Pancreas (tissue), 10 donors: ENCODE measurements at regions not wholly inside any gene's neighbourhood (a gene's known extent, or its start where the extent isn't known, plus 50 kb on each side); places are given as distances from the start of the nearest gene placed in this dataset.

Source experiments
- ATAC-seq, 4 donors: fragments of 200-7000 bp; cut with Tn5 transposase; one replicate each; pipeline versions ENCODE4 v1.8.0 to v1.9.1; 2020; ENCODE audit warnings: mild to moderate bottlenecking in 4 of 4, moderate library complexity in 4 of 4
- DNase-seq, 6 donors: peaks; one replicate each; pipeline ENCODE4 v3.0.0-alpha.2; 2020
- FAIRE-seq: peaks from 2 replicates; lab custom pipeline; 2012; peaks lifted over from hg19 to GRCh38; lab: Jason Lieb, UNC
- H3K27ac ChIP-seq, 4 donors: fragments of 200-600 bp; sonication (generic); 1 replicate in 3 of 4; 2 replicates in 1 of 4; pipeline versions ENCODE4 v1.5.0 to v1.8.0; 2020
- H3K27me3 ChIP-seq, 4 donors: fragments of 200-600 bp; one replicate each; pipeline ENCODE4 v1.8.0; 2021
- H3K36me3 ChIP-seq, 3 donors: fragments of 200-600 bp; sonication (generic) in 1 of 3; one replicate each; pipeline versions ENCODE4 v1.5.0 to v1.8.0; 2020 to 2021
- H3K4me1 ChIP-seq, 3 donors: fragments of 200-600 bp; one replicate each; pipeline ENCODE4 v1.8.0; 2021
- H3K4me3 ChIP-seq, 4 donors: fragments of 200-600 bp; sonication (generic) in 2 of 4; one replicate each; pipeline versions ENCODE4 v1.5.0 to v1.8.0; 2020 to 2021
- H3K9me3 ChIP-seq, 4 donors: fragments of 200-600 bp; one replicate each; pipeline ENCODE4 v1.8.0; 2021
- WGBS, 2 donors: extraction: QIAGEN DNeasy Blood & Tissue Kit; methylation state at CpG; one replicate each; pipeline ENCODE4 v1.1.7; 2013; 5-methylcytosine and 5-hydroxymethylcytosine counted together
- intact Hi-C, 3 donors: fragments of 100-400 bp; cut with DNase I; formaldehyde crosslinking; loops; one replicate each; pipeline versions ENCODE4 v1.11.1 to v1.14.2; 2022
- TF ChIP-seq, protein P1 (sequence below), 4 donors: fragments of 200-600 bp; sonication (generic) in 3 of 4; IDR thresholded peaks; one replicate each; pipeline versions ENCODE4 v1.5.0 to v1.8.0; 2021; ENCODE audit warnings: antibody characterized with exemption in 4 of 4
- donor health status: healthy with polysubstance abuse.
- donor health status: DM: no; HTN: no; CAD: no; lungs with moderate emphysema.
- donor health status: DM: no; HTN: no; CAD: no.
- donor health status: control.
- donor health status: control.
- donor health status: Bipolar disorder and iron deficiency.
- donor health status: DM: yes; HTN: yes; CAD: no.
- donor health status: DM: no; HTN: no; CAD: no.
- donor health status: DM: no; HTN: no; CAD: no.
- donor health status: DM: yes; HTN: yes; CAD: no.

DNA sequence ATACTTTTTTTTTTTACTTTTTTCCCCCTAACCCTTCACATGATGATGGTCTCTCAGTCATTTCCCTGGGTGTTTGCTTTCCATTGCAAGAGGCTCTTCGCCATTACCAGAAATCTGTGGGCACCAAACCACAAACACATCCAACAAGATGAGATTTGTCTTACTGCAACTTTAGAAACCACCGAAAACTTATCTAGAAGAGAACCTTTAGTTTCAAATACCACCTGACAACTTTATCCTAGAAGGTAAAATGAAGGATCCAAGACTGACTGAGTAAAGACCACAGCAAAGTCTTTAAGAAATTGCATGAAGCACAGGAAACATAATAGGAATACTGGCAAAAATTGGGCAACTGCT, 363.3 kb upstream of the MBL2 start:
- H3K9me3 ChIP-seq = no peaks in the 10 kb centered on the region
- H3K36me3 ChIP-seq = no peaks in the 10 kb centered on the region
- FAIRE-seq (no peak), ATAC-seq (no peak), DNase-seq (no peak)
- no peak overlapping the region for H3K4me3 ChIP-seq
- no peaks in the 10 kb centered on the region for H3K4me1 ChIP-seq
- H3K27me3 ChIP-seq = no peaks in the 10 kb centered on the region
- WGBS, 2 donors = 83 to 87% methylated on average over 2 of the region's 2 CpGs
- TF ChIP-seq, protein P1, sequence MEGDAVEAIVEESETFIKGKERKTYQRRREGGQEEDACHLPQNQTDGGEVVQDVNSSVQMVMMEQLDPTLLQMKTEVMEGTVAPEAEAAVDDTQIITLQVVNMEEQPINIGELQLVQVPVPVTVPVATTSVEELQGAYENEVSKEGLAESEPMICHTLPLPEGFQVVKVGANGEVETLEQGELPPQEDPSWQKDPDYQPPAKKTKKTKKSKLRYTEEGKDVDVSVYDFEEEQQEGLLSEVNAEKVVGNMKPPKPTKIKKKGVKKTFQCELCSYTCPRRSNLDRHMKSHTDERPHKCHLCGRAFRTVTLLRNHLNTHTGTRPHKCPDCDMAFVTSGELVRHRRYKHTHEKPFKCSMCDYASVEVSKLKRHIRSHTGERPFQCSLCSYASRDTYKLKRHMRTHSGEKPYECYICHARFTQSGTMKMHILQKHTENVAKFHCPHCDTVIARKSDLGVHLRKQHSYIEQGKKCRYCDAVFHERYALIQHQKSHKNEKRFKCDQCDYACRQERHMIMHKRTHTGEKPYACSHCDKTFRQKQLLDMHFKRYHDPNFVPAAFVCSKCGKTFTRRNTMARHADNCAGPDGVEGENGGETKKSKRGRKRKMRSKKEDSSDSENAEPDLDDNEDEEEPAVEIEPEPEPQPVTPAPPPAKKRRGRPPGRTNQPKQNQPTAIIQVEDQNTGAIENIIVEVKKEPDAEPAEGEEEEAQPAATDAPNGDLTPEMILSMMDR (IDR thresholded peaks at IDR 0.05) = no peak
- H3K27ac ChIP-seq = no peak overlapping the region
- intact Hi-C loops = no loop called here

DNA sequence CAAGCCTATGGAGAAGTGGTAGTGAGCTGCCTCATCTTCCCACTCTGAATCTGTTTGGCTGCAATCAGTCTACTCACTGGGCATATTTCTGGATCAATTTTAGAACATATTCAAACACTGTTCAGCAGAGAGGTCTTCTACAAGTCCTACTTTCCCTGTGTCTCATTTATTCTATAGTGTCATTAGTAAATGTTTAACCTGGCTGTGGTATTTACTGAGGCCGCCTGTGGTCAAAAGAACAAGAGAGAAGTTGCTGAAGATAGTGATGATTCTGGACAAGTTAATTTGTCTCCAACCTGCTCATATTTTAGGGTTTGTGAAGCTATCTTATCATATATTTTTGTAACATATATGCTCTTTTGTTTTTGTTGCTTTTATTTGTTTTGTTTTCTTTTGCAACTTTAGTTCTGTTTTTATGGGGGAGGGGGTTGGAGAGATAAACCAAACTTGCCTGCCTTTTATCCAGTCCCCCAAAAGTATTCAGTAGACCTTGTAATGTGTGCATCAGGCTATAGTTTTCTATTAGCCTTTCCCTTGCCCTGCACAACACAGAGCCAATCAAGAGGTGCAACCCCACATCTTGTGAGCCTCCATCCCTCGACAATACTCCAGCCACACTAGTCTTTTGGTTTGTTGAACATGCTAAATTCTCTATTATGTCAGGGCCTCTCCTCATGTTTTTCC, 362.8 kb upstream of the MBL2 start:
- ATAC-seq (peak in 1 of 4 donors; percentile 58), FAIRE-seq (no peak), DNase-seq (no peak)
- Histone ChIP-seq H3K9me3 (no peaks in the 10 kb centered on the region), H3K4me1 (no peaks in the 10 kb centered on the region), H3K4me3 (no peak overlapping the region), H3K27ac (no peak overlapping the region), H3K27me3 (no peaks in the 10 kb centered on the region), H3K36me3 (no peaks in the 10 kb centered on the region)
- TF ChIP-seq, protein P1 (IDR thresholded peaks at IDR 0.05) = no peak
- intact Hi-C loops = no loop called here
- WGBS, 2 donors = 64 to 65% methylated on average over 2 of the region's 2 CpGs

DNA sequence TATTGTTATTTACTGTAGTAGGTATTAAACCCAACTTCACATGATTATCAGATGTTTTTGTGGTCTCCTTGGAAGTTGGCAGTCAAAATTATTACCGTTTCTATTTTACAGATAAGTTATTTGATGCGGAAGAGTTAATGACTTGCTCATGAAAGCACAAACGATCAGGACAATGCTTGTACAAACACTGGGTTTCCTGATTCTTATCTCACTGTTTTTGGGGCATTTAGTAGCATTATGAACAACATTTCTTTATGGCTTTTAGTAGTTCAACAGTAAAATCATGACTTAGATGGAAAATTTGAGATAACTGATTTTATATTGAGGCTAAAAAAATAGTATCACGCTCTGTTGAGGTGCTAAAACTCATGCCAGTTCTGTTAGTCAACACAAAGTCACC, 361.5 kb upstream of the MBL2 start:
- ATAC-seq (no peak), DNase-seq (no peak), FAIRE-seq (no peak)
- no peaks in the 10 kb centered on the region for H3K4me1 ChIP-seq
- no peak overlapping the region for H3K27ac ChIP-seq
- intact Hi-C loops = no loop called here
- TF ChIP-seq, protein P1 (IDR thresholded peaks at IDR 0.05) = no peak
- no peaks in the 10 kb centered on the region for H3K9me3 ChIP-seq
- H3K27me3 ChIP-seq = no peaks in the 10 kb centered on the region
- WGBS, 2 donors = 55% methylated on average over 4 of the region's 4 CpGs
- H3K36me3 ChIP-seq = no peaks in the 10 kb centered on the region
- H3K4me3 ChIP-seq = no peak overlapping the region

DNA sequence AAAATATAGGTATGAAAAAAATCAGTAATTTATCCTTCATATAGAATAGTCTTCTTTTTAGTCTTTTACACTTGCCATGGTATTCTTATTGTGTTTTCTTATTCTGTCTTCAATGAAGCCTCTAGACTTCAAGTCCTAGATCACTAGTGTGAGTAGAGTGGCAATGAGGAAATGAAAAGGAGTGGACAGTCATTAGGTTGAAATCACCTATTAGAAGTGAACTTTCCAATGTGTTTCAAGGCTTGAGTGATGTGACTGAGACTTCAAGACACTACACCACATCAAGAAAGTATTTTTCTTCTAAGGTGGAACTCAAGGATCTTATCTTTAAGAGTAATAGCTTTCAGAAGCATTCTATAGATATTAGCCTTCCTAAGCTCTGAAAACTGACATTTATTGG, 357.8 kb upstream of the MBL2 start:
- no peak for DNase-seq
- ATAC-seq = no peak
- Histone ChIP-seq H3K36me3 (no peaks in the 10 kb centered on the region), H3K27ac (no peak overlapping the region), H3K9me3 (no peaks in the 10 kb centered on the region), H3K4me3 (no peak overlapping the region), H3K27me3 (no peaks in the 10 kb centered on the region), H3K4me1 (no peaks in the 10 kb centered on the region)
- TF ChIP-seq, protein P1 (IDR thresholded peaks at IDR 0.05) = no peak
- FAIRE-seq = no peak
- intact Hi-C loops = no loop called here

DNA sequence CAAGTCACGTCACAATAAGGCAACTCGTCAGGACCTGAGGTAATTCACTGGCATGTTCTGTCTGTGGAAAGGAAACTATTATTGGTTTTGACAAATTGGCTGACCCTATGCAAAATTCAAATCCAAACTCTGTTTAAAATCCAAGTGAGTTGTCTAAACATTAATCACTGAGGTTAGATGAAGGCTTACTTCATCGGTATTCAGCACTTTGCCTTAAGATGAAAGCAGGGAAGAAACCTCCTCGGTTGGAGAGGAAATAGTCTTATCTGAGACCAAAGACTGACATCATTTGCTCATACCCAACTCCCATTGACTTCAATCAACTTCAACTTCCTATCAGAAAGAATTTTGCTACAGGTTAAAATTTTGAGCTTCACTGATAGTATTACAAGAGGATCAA, 355.1 kb upstream of the MBL2 start:
- ATAC-seq (no peak), FAIRE-seq (no peak), DNase-seq (no peak)
- H3K4me1 ChIP-seq = no peaks in the 10 kb centered on the region
- 59 to 67% methylated on average over 4 of the region's 4 CpGs for WGBS, 2 donors
- H3K9me3 ChIP-seq = no peaks in the 10 kb centered on the region
- no peaks in the 10 kb centered on the region for H3K36me3 ChIP-seq
- H3K4me3 ChIP-seq = no peak overlapping the region
- TF ChIP-seq, protein P1 (IDR thresholded peaks at IDR 0.05) = no peak
- intact Hi-C loops = no loop called here
- H3K27me3 ChIP-seq = no peaks in the 10 kb centered on the region
- no peak overlapping the region for H3K27ac ChIP-seq
